PC-3 (cell line): ENCODE measurements at regions not wholly inside any gene's neighbourhood (a gene's known extent, or its start where the extent isn't known, plus 50 kb on each side); places are given as distances from the start of the nearest gene placed in this dataset.

Experiments used
- ATAC-seq: fragments of 200-7000 bp; cut with Tn5 transposase; 2 replicates; pipeline ENCODE4 v1.9.1; 2020; ENCODE audit warnings: mild to moderate bottlenecking, moderate library complexity
- BruUV-seq: library from RNA; stranded (reverse); fragments of 400-500 nt; replicated peaks from 2 replicates; lab custom pipeline; 2021; lab: Mats Ljungman, UMichigan
- CTCF ChIA-PET: fragments of 300-600 bp; sonication (Branson Sonifier 250); formaldehyde crosslinking; loops from one replicate; lab custom pipeline; 2022; ENCODE audit warnings: antibody characterized with exemption; lab: Charles Lee
- POLR2A ChIA-PET: fragments of 300-600 bp; sonication (Branson Sonifier 250); formaldehyde crosslinking; loops from one replicate; lab custom pipeline; 2022; ENCODE audit warnings: antibody characterized with exemption; ENCODE audit not compliant: unreplicated experiment; lab: Charles Lee
- DNase-seq: peaks from one replicate; pipeline ENCODE4 v3.0.0-alpha.2; 2015
- H2AFZ ChIP-seq: fragments of 300-600 bp; sonication (generic); 2 replicates; pipeline ENCODE4 v1.6.0; 2016; ENCODE audit warnings: antibody characterized with exemption, low read length
- H3F3A ChIP-seq: fragments of 300-600 bp; sonication (generic); one replicate; pipeline ENCODE4 v1.6.0; 2017; ENCODE audit warnings: antibody characterized with exemption, low read length, control low read depth, mild to moderate bottlenecking; ENCODE audit not compliant: unreplicated experiment
- H3K27ac ChIP-seq: fragments of 300-600 bp; sonication (generic); 2 replicates; pipeline ENCODE4 v1.5.1; 2016; ENCODE audit warnings: mild to moderate bottlenecking, low read length
- H3K27me3 ChIP-seq: fragments of 300-600 bp; sonication (generic); 2 replicates; pipeline ENCODE4 v1.6.1; 2016; ENCODE audit warnings: low read length, mixed read lengths
- H3K36me3 ChIP-seq: fragments of 300-600 bp; sonication (generic); 2 replicates; pipeline ENCODE4 v1.6.1; 2016; ENCODE audit warnings: low read depth, mixed run types, low read length, mixed read lengths
- H3K4me1 ChIP-seq: fragments of 300-600 bp; sonication (generic); 2 replicates; pipeline ENCODE4 v1.5.1; 2016; ENCODE audit warnings: low read length; ENCODE audit not compliant: insufficient read depth
- H3K4me2 ChIP-seq: fragments of 300-600 bp; sonication (generic); 2 replicates; pipeline ENCODE4 v1.6.0; 2016; ENCODE audit warnings: low read length
- H3K4me3 ChIP-seq: fragments of 300-600 bp; sonication (generic); 2 replicates; pipeline ENCODE4 v1.5.1; 2016; ENCODE audit warnings: mild to moderate bottlenecking, low read length, mixed read lengths
- H3K79me2 ChIP-seq: fragments of 300-600 bp; sonication (generic); 2 replicates; pipeline ENCODE4 v1.6.1; 2017; ENCODE audit warnings: low read length, mixed read lengths
- H3K9ac ChIP-seq: fragments of 300-600 bp; sonication (generic); 2 replicates; pipeline ENCODE4 v1.6.0; 2016; ENCODE audit warnings: mild to moderate bottlenecking, low read length
- H3K9me2 ChIP-seq: fragments of 300-600 bp; sonication (generic); replicated peaks from 2 replicates; pipeline ENCODE4 v1.6.1; 2016; ENCODE audit warnings: mixed run types, low read length, mixed read lengths
- H3K9me3 ChIP-seq: fragments of 300-600 bp; sonication (generic); 2 replicates; pipeline ENCODE4 v1.6.1; 2016; ENCODE audit warnings: low read length, mixed read lengths
- H4K20me1 ChIP-seq: fragments of 300-600 bp; sonication (generic); 2 replicates; pipeline ENCODE4 v1.6.1; 2016; ENCODE audit warnings: low read length, mixed read lengths
- CTCF ChIP-seq: fragments of 300-600 bp; sonication (generic); conservative IDR thresholded peaks from 2 replicates; pipeline ENCODE4 v1.5.1; 2017; ENCODE audit warnings: antibody characterized with exemption, low read depth, mild to moderate bottlenecking, low read length
- EZH2 ChIP-seq: fragments of 300-600 bp; sonication (generic); IDR thresholded peaks from one replicate; pipeline ENCODE4 v1.6.1; 2017; ENCODE audit warnings: antibody characterized with exemption, mild to moderate bottlenecking, low read length; ENCODE audit not compliant: unreplicated experiment
- EZH2phosphoT487 ChIP-seq: fragments of 300-600 bp; sonication (generic); IDR thresholded peaks from 2 replicates; pipeline ENCODE4 v1.6.1; 2018; ENCODE audit warnings: mild to moderate bottlenecking, antibody characterized with exemption, low read length, borderline replicate concordance
- intact Hi-C: fragments of 100-400 bp; cut with micrococcal nuclease; formaldehyde crosslinking; loops from 2 replicates; pipeline ENCODE4 v1.9.0; 2023

- no peaks in the 10 kb centered on the region for H3K36me3 ChIP-seq
- H3K4me1 ChIP-seq, result peaks cover 17% of the 10 kb centered on the region
- H3K4me3 ChIP-seq, result no peak overlapping the region
- H3K27ac ChIP-seq, result no peak overlapping the region
- ATAC-seq (no peak), DNase-seq (no peak)
- no peak overlapping the region for H3K9ac ChIP-seq
- no peaks in the 10 kb centered on the region for H3K9me2 ChIP-seq
- ChIA-PET POLR2A (interaction anchor here (0.7 kb wide), 1 partner anchor 125 kb away, joined by 4 read pairs; no protein-coding TSS in a partner anchor), CTCF (interaction anchor here (0.9 kb wide), 1 partner anchor 79 kb away, joined by 3 read pairs; no protein-coding TSS in a partner anchor)
- intact Hi-C loops, result loop anchor here (5.0 to 10.0 kb wide), 5 partner anchors 173 to 1086 kb away; no protein-coding TSS in a partner anchor
- H2AFZ ChIP-seq, result no peak overlapping the region
- H4K20me1 ChIP-seq, result no peaks in the 10 kb centered on the region
- no peaks in the 10 kb centered on the region for H3K27me3 ChIP-seq
- no TSS peak for BruUV-seq
- no peaks in the 10 kb centered on the region for H3K79me2 ChIP-seq
- no peaks in the 10 kb centered on the region for H3K9me3 ChIP-seq
- no peak overlapping the region for H3K4me2 ChIP-seq
- H3F3A ChIP-seq, result no peaks in the 10 kb centered on the region
- TF ChIP-seq EZH2 (no peak), CTCF (no peak), EZH2phosphoT487 (no peak)
Observed at GRCh38 chr1:96968983-96969382, 247.4 kb downstream of the PTBP2 start.

GRCh38 chr1:96969656-96970163 lies 248.1 kb downstream of the PTBP2 start:
- no peaks in the 10 kb centered on the region for H3K36me3 ChIP-seq
- no TSS peak for BruUV-seq
- no peak overlapping the region for H3K4me3 ChIP-seq
- ATAC-seq, result no peak
- no peaks in the 10 kb centered on the region for H3K9me3 ChIP-seq
- H3K79me2 ChIP-seq, result no peaks in the 10 kb centered on the region
- no peaks in the 10 kb centered on the region for H3K9me2 ChIP-seq
- no peak overlapping the region for H3K27ac ChIP-seq
- intact Hi-C loops, result loop anchor here (5.0 to 10.0 kb wide), 5 partner anchors 173 to 1085 kb away; no protein-coding TSS in a partner anchor
- DNase-seq, result no peak
- peaks cover 17% of the 10 kb centered on the region for H3K4me1 ChIP-seq
- H3F3A ChIP-seq, result no peaks in the 10 kb centered on the region
- CTCF ChIA-PET, result interaction anchor here (0.9 kb wide), 1 partner anchor 78 kb away, joined by 3 read pairs; no protein-coding TSS in a partner anchor
- no peaks in the 10 kb centered on the region for H4K20me1 ChIP-seq
- TF ChIP-seq EZH2phosphoT487, result no peak
- no peak for TF ChIP-seq CTCF
- no peak for TF ChIP-seq EZH2
- no peaks in the 10 kb centered on the region for H3K27me3 ChIP-seq
- no peak overlapping the region for H3K9ac ChIP-seq
- H3K4me2 ChIP-seq, result no peak overlapping the region
- no peak overlapping the region for H2AFZ ChIP-seq
- POLR2A ChIA-PET, result interaction anchor here (0.7 kb wide), 1 partner anchor 125 kb away, joined by 4 read pairs; no protein-coding TSS in a partner anchor

GRCh38 chr1:96971439-96971838 lies 249.9 kb downstream of the PTBP2 start:
- H3K9me2 ChIP-seq, result no peaks in the 10 kb centered on the region
- no peak for TF ChIP-seq EZH2phosphoT487
- TF ChIP-seq EZH2, result no peak
- TF ChIP-seq CTCF, result no peak
- H3K36me3 ChIP-seq, result no peaks in the 10 kb centered on the region
- BruUV-seq, result no TSS peak
- no peak overlapping the region for H2AFZ ChIP-seq
- DNase-seq, result no peak
- H3K27me3 ChIP-seq, result no peaks in the 10 kb centered on the region
- intact Hi-C loops, result no loop called here
- 0 out of 2 replicates have a peak overlapping the region, but pooled peaks have one; percentile 31 for H3K4me3 ChIP-seq
- H3F3A ChIP-seq, result no peaks in the 10 kb centered on the region
- peak overlapping the region; percentile 57 for H3K4me2 ChIP-seq
- no peaks in the 10 kb centered on the region for H3K79me2 ChIP-seq
- no peaks in the 10 kb centered on the region for H3K9me3 ChIP-seq
- H4K20me1 ChIP-seq, result no peaks in the 10 kb centered on the region
- no peak for ATAC-seq
- peak overlapping the region; percentile 67 for H3K27ac ChIP-seq
- H3K9ac ChIP-seq, result peak overlapping the region; percentile 9; the same call in 1 of the 2 replicates
- ChIA-PET CTCF (no interaction called here), POLR2A (interaction anchor here (0.7 kb wide), 1 partner anchor 306 kb away, joined by 6 read pairs; no protein-coding TSS in a partner anchor)
- peaks cover 17% of the 10 kb centered on the region for H3K4me1 ChIP-seq
